Gastroesophageal sphincter (tissue), 4 donors: ENCODE measurements at regions not wholly inside any gene's neighbourhood (a gene's known extent, or its start where the extent isn't known, plus 50 kb on each side); places are given as distances from the start of the nearest gene placed in this dataset.
"Not testable (repeated sequence)": the region's sequence is repeated elsewhere in the genome, so short reads cannot be mapped to it uniquely, and the experiment has no call there.

ENCODE experiments used
- ATAC-seq: fragments of 150-250 bp; one replicate; pipeline ENCODE4 v1.9.1; 2016; ENCODE audit warnings: mild to moderate bottlenecking, moderate library complexity
- H3K27ac ChIP-seq, 4 donors: fragments of 200-600 bp; sonication (generic) in 3 of 4; 1 replicate in 3 of 4; 2 replicates in 1 of 4; pipeline ENCODE4 v1.5.1; 2016 to 2019
- H3K27me3 ChIP-seq: fragments of 200-600 bp; sonication (generic); one replicate; pipeline ENCODE4 v1.5.1; 2019
- H3K36me3 ChIP-seq, 2 donors: fragments of 200-600 bp; sonication (generic); one replicate each; pipeline ENCODE4 v1.5.1; 2019; ENCODE audit warnings: control low read depth in 1 of 2
- H3K4me1 ChIP-seq, 3 donors: fragments of 200-600 bp; sonication (generic); 1 replicate in 2 of 3; 2 replicates in 1 of 3; pipeline ENCODE4 v1.5.1; 2016 to 2019; ENCODE audit warnings: control low read depth in 2 of 3
- H3K4me3 ChIP-seq, 2 donors: fragments of 200-600 bp; sonication (generic); one replicate each; pipeline ENCODE4 v1.5.1; 2019; ENCODE audit warnings: mild to moderate bottlenecking in 1 of 2, moderate library complexity in 1 of 2
- H3K9me3 ChIP-seq, 3 donors: fragments of 200-600 bp; sonication (generic); one replicate each; pipeline ENCODE4 v1.5.1; 2017 to 2019; ENCODE audit warnings: control low read depth in 2 of 3
- CTCF ChIP-seq, 4 experiments: fragments of 200-600 bp in 2 of 4; fragments of 450-650 bp in 2 of 4; sonication (generic) in 1 of 4; IDR thresholded peaks; one replicate each; pipeline ENCODE4 v1.5.1; 2017 to 2019; ENCODE audit warnings: antibody characterized with exemption in 4 of 4, mild to moderate bottlenecking in 2 of 4, moderate library complexity in 2 of 4
- EP300 ChIP-seq: sonication (generic); formaldehyde crosslinking; IDR thresholded peaks from one replicate; pipeline ENCODE4 v1.6.1; 2017; ENCODE audit warnings: antibody characterized with exemption, mild to moderate bottlenecking
- POLR2A ChIP-seq, 2 donors: fragments of 450-650 bp; IDR thresholded peaks; one replicate each; pipeline ENCODE4 v1.6.1; 2017; ENCODE audit warnings: antibody characterized with exemption in 2 of 2, mild to moderate bottlenecking in 2 of 2, moderate library complexity in 1 of 2
- POLR2AphosphoS5 ChIP-seq: sonication (generic); formaldehyde crosslinking; IDR thresholded peaks from one replicate; pipeline ENCODE4 v1.6.1; 2017; ENCODE audit warnings: antibody characterized with exemption
- WGBS, 2 donors: methylation state at CpG; one replicate each; pipeline ENCODE4 v1.1.5; 2018; ENCODE audit warnings: low coverage in 1 of 2; 5-methylcytosine and 5-hydroxymethylcytosine counted together

GRCh38 chr16:65373097-65373496, 251.2 kb upstream of the CDH11 start:
- no peaks in the 10 kb centered on the region for H3K36me3 ChIP-seq
- H3K27ac ChIP-seq = no peak overlapping the region
- H3K9me3 ChIP-seq = no peaks in the 10 kb centered on the region
- no peaks in the 10 kb centered on the region for H3K4me1 ChIP-seq
- TF ChIP-seq POLR2AphosphoS5 (no peak), POLR2A (IDR thresholded peaks at IDR 0.05) (no peak), CTCF (IDR thresholded peaks at IDR 0.05) (no peak), EP300 (no peak)
- WGBS, 2 donors = 62 to 68% methylated on average over 3 of the region's 3 CpGs
- ATAC-seq = no peak
- H3K4me3 ChIP-seq = no peak overlapping the region
- no peaks in the 10 kb centered on the region for H3K27me3 ChIP-seq

- no peak overlapping the region for H3K27ac ChIP-seq
- no peaks in the 10 kb centered on the region for H3K36me3 ChIP-seq
- no peaks in the 10 kb centered on the region for H3K27me3 ChIP-seq
- no peak for ATAC-seq
- no peak for TF ChIP-seq POLR2AphosphoS5
- no peak for TF ChIP-seq EP300
- no peak overlapping the region for H3K4me3 ChIP-seq
- H3K9me3 ChIP-seq = no peaks in the 10 kb centered on the region
- H3K4me1 ChIP-seq = no peaks in the 10 kb centered on the region
These were observed 250.3 kb upstream of the CDH11 start for GRCh38 chr16:65372171-65372570.

DNA sequence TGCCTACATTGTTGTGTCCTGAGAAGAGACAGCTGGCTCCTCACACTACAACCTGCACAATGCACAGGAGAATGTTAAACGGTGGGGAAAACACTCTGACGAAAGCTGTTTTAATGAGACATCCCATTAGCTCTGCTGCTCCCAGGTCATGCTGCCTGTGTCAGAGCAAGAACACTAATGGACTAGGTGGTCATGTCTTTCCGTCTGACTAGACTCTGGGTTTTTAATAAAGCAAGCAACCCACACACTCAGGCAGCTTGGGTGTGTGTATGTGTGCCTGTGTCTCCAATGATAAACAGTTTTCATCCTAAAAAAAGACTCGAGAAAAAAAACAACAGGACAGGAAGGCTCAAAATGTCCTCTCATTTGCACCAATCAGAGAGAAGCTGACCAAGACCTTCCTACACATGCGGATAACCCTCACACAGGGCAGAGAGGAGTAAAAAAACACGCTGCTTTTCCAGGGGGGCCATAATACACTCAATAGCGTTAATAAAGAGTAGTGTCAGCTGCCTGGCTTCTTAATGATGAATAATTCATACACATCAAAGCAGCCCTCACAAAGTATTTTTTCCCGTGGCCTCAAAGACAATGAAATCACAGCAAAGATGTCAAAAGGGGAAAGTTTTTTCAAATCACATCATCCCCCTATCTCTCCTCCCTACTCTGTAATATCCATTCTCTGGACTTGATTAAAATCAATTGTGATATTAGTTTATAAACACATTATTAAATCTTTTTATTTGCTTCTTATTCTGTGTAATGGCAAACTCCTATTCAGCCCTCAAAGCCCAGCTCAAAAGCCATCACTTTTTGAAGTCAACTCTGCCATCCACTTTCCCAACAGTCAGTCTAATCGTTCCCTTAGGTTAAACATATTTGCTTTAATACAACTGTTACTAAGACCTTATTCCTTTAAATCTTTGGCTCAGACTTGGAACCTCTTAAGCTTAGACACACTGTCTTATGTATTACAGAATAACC, 244.2 kb upstream of the CDH11 start:
- H3K27me3 ChIP-seq = no peaks in the 10 kb centered on the region

DNA sequence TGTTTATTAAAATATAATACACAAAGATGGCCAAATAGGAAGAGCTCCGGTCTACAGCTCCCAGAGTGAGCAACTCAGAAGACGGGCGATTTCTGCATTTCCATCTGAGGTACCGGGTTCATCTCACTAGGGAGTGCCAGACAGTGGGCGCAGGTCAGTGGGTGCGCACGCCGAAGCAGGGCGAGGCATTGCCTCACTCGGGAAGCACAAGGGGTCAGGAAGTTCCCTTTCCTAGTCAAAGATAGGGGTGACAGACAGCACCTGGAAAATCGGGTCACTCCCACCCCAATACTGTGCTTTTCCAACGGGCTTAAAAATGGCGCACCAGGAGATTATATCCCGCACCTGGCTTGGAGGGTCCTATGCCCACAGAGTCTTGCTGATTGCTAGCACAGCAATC, 234.9 kb upstream of the CDH11 start:
- H3K27ac ChIP-seq, H3K4me3 ChIP-seq, H3K4me1 ChIP-seq, ATAC-seq, H3K27me3 ChIP-seq, H3K36me3 ChIP-seq: not testable (repeated sequence)
- H3K9me3 ChIP-seq = peaks cover 0 to 11% (median 0%) of the 10 kb centered on the region in 3 donors
- WGBS, 2 donors = 93 to 96% methylated on average over 5 to 10 of the region's 14 CpGs

More for the DNA sequence above, 244.2 kb upstream of the CDH11 start:
- Histone ChIP-seq H3K9me3 (no peaks in the 10 kb centered on the region), H3K27ac (no peak overlapping the region), H3K4me3 (no peak overlapping the region), H3K36me3 (no peaks in the 10 kb centered on the region), H3K4me1 (no peaks in the 10 kb centered on the region)
- 74 to 77% methylated on average over 4 to 8 of the region's 9 CpGs for WGBS, 2 donors
- TF ChIP-seq POLR2AphosphoS5 (no peak), POLR2A (IDR thresholded peaks at IDR 0.05) (no peak), CTCF (IDR thresholded peaks at IDR 0.05) (no peak), EP300 (no peak)
- no peak for ATAC-seq

- H3K9me3 ChIP-seq = peaks cover 0 to 11% (median 0%) of the 10 kb centered on the region in 3 donors
- no peak for ATAC-seq
- no peak for TF ChIP-seq POLR2A (IDR thresholded peaks at IDR 0.05)
- TF ChIP-seq POLR2AphosphoS5 = no peak
- no peak for TF ChIP-seq CTCF (IDR thresholded peaks at IDR 0.05)
- TF ChIP-seq EP300 = no peak
- no peak overlapping the region for H3K4me3 ChIP-seq
- no peaks in the 10 kb centered on the region for H3K27me3 ChIP-seq
- no peak overlapping the region for H3K27ac ChIP-seq
- H3K36me3 ChIP-seq = no peaks in the 10 kb centered on the region
- no peaks in the 10 kb centered on the region for H3K4me1 ChIP-seq
These were observed 233.8 kb upstream of the CDH11 start for GRCh38 chr16:65355706-65356105.

DNA sequence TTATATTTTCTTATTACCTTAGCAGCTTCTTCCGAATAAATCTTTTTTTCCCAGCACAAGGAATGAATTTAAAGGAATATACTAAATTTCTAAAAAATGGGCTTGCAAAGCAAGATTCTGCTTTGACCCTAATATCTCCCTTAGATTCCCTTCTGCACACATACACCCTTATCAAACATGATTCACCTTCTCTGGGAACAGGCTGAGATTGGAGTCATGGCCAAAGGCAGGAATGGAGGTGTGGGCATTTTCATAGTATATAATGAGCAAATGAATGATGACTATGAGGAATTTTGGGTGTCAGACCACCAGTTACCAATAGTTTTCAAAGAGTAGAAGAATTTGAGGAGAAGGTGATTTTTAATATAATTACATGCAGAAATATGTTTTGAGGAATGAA, 231.3 kb upstream of the CDH11 start:
- H3K4me1 ChIP-seq = no peaks in the 10 kb centered on the region
- H3K27me3 ChIP-seq = no peaks in the 10 kb centered on the region
- no peak for ATAC-seq
- H3K27ac ChIP-seq = no peak overlapping the region
- H3K36me3 ChIP-seq = no peaks in the 10 kb centered on the region
- no peak for TF ChIP-seq EP300
- no peak for TF ChIP-seq POLR2A (IDR thresholded peaks at IDR 0.05)
- TF ChIP-seq POLR2AphosphoS5 = no peak
- TF ChIP-seq CTCF (IDR thresholded peaks at IDR 0.05) = no peak
- peaks cover 0 to 11% (median 0%) of the 10 kb centered on the region in 3 donors for H3K9me3 ChIP-seq
- 93 to 100% methylated on average over 1 of the region's 1 CpG for WGBS, 2 donors
- H3K4me3 ChIP-seq = no peak overlapping the region
